GM18867 (cell line): ENCODE measurements at regions not wholly inside any gene's neighbourhood (a gene's known extent, or its start where the extent isn't known, plus 50 kb on each side); places are given as distances from the start of the nearest gene placed in this dataset.

Source experiments
- ATAC-seq: cut with Tn5 transposase; IDR thresholded peaks from one replicate; pipeline ENCODE4 v1.9.1; 2021; ENCODE audit warnings: mild to moderate bottlenecking, moderate library complexity; ENCODE audit not compliant: unreplicated experiment

DNA sequence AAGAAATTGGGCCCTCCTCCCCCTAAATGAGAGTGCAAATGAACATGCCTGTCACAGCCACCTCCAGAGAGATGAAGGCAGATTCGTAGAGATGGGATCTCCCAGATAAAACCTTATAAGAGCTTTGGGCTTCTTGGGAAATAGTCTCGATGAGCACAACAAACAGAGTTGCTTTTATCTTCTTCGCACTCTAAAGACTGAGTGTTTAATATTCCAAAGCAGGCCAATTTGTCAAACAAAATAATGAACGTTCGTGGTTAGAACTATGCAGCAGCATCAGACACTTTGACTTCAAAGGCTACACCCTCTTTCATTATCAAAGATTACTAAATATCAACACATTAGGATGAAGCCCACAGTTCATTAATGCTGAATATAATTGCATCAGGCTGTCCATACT lies 256.2 kb downstream of the SKIDA1 start:
- no peak for ATAC-seq

DNA sequence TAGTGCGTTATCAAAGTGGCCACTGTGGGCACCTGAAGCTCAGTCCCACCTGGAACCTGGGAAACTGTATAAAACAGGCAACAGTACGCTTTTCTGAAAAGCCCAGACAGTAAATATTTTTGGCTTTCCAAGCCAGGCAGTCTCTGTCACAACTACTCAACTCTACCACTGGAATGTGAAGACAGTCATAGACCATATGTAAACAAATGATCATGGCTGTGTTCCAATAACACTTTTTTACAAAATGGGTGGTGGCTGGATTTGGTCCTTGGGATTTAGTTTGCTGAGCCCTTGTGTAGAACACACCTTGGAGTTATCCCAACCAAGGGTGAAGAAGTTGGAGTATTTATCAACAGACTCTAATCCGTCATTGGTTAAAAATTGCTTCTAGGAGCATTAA lies 259.9 kb downstream of the SKIDA1 start:
- ATAC-seq, result no peak

DNA sequence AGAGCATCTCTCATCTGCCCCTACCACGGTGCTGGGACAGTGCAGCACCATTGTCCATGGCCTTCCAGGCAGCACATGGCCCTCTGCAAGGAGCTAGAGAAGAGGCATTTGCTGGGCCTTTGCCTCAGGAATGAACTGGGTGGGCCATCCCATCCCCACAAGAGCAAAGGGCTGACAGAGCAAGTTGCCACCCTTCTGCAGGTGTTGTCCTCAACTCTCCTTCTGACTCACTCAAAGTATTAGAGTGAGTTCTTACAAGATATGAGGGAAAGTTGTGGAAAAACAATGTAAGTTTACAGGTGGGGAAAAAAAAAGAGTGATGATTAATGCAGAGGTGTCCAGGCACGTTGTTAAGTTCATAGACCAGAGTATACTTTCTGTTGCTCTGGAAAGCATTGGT lies 261.2 kb downstream of the SKIDA1 start:
- ATAC-seq, result no peak

DNA sequence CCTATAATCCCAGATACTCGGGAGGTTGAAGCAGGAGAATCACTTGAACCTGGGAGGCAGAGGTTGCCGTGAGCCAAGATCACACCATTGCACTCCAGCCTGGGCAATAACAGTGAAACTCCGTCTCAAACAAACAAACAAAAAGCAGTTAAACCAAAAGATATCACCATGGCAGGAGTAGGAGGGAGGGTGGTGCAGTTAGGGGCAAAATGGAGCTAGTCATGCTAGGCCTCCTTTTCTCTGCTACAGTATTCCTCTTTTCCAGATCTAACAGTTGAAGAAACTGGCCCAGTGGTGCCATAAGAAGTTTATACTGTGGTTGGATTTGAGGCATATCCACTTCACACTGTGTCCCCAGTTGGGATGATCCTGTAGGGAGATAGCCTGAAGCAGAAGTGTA lies 261.6 kb downstream of the SKIDA1 start:
- no peak for ATAC-seq

DNA sequence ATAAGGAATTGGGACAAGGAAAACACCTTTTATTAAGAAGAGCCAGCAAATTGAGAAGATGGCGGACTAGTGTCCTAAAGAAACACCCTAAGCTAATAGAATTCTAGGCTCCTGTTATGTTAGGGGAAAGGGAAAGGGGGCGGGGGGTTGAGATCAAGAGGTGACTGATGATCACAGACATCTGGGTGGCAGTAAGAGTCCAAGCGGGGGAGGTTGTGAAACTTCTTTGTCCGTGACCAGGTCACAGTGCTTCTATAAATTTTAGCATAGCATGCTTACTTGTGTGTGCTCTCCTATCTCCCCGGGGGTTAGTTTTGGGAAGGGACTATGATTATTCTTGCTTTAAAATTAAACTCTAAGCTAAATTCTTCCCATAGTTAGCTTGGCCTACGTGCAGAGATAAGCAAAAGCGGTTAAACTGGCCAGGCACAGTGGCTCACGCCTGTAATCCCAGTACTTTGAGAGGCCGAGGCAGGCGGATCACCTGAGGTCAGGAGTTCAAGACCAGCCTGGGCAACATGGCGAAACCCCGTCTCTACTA lies 262.1 kb downstream of the SKIDA1 start:
- no peak for ATAC-seq

DNA sequence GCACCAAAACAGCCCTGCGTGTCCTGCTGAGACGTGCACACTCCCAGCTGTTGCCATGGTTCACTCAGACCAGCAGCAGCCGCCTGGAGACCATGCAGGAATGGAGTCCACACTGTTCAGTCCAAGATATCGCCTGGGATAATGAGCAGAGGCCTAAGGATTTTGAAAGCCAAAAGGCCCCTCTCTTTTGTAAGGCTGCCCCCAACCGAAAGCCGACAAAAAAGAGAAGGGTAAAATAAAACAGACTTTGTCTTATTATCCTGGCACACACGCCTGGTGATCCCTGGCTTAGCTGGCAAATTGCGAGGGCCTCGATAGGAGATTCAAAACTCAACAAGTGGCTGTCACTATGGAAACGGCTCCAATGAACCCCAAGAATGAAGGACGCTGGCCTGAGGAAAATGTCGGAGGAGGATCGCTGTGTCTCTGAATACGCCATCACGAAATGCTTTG lies 263.6 kb downstream of the SKIDA1 start:
- ATAC-seq, result no peak

GRCh38 chr10:21260506-21261149 lies 264.9 kb downstream of the SKIDA1 start:
- no peak for ATAC-seq

DNA sequence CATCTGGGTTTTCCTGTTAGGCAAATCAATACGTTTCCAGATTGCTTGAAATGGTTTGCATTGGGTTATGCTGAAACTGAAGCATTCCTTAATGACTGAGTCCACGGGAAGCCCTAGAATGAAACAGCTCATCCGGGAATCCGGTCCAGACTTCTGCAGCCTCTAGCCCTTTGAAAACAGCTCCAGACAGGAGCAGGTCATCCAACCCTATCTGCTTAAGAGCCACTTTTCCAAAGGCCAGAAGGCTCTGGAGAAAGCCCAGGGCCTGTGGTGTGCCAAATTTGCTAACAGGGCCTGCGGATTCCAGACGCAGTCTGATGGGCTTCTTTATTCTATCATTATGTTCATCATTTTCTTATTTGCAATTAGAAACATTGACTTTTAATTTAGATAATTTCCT lies 265.4 kb downstream of the SKIDA1 start:
- no peak for ATAC-seq

- ATAC-seq, result no peak
Observed at GRCh38 chr10:21257919-21258318, 267.6 kb downstream of the SKIDA1 start.

GRCh38 chr10:21257191-21257590 lies 268.3 kb downstream of the SKIDA1 start:
- no peak for ATAC-seq

- ATAC-seq, result no peak
Observed at GRCh38 chr10:21249435-21249834, 276.0 kb downstream of the SKIDA1 start.

- ATAC-seq, result no peak
Observed at GRCh38 chr10:21247592-21247991, 277.9 kb downstream of the SKIDA1 start.

DNA sequence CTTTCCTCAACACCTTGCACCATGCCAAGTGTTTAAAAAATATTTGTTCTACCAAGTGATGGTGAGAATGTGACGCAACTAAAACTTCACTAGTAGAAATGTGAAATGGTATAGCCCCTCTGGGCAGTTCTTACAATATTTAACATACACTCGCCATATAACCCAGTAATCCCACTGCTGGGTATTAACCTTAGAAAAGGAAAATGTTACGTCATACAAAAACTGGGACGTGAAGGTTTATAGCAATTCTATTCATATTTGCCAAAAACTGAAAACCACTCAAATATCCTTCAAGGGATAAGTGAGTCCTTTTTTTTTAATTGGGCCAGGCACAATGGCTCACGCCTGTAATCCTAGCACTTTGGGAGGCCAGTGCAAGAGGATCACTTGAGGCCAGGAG lies 279.3 kb downstream of the SKIDA1 start:
- no peak for ATAC-seq

DNA sequence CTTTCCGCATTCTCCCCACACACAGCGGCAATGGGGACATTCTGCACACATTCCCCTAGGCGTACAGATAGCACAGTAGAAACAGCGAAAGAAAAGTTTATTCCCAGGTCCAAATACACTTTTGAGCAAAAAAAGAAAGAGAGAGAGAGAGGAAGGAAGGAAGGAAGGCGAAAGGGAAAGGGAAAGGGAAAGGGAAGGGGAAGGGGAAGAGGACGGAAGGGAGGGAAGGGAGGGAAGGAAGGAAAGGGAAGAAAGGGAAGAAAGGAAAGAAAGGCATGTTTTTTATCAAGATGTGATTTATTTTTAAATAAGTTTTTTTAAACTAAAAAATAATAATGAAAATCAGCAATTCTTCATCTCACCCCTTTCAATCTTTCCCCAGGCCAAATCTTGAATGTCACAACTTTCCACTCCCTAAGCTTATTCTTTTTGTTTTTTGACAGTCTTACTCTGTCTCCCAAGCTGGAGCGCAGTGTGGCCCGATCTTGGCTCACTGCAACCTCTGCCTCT lies 281.7 kb downstream of the SKIDA1 start:
- no peak for ATAC-seq

GRCh38 chr10:21242915-21243314 lies 282.6 kb downstream of the SKIDA1 start:
- ATAC-seq, result no peak

DNA sequence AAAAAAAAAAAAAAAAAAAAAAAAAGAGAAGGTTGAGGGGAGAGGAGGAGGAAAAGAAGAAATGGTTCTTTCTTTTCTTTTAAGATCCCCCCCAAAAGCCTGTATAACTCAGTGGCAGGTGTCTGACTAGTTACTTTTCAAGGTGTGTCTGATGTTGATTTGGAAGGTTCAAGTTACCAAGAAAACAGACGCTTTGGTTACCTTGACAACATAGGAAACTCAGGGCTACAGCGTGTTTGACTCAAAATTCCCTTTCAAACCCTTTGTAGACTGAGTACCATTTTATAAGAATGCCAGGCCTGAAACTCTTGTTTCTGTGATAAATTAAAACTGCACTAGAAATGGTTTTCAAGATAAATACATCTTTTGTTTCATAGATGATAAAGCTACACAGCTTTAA lies 286.8 kb downstream of the SKIDA1 start:
- no peak for ATAC-seq

- no peak for ATAC-seq
Observed at GRCh38 chr10:21238044-21238443, 287.4 kb downstream of the SKIDA1 start.

- no peak for ATAC-seq
Observed at GRCh38 chr10:21234761-21235160, 290.7 kb downstream of the SKIDA1 start.

DNA sequence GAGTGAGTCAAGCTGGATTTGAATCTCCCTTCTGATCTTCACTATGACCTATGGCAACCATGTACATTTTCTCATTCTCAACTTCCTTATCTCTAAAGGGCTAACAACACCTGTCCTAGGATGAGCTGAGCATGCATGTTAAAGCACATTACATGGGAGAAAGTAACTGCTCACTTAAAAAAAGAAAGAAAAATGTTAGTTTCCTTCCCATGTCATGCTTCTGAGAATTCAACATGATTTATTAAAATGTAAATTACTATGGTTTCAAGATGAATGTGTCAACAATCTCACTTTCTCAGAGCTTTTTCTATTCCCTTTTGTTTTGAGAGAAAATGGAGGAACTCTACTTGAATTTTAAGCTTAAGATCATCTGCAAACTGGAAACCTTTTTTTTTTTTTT lies 295.3 kb downstream of the SKIDA1 start:
- peak; percentile 85 for ATAC-seq

DNA sequence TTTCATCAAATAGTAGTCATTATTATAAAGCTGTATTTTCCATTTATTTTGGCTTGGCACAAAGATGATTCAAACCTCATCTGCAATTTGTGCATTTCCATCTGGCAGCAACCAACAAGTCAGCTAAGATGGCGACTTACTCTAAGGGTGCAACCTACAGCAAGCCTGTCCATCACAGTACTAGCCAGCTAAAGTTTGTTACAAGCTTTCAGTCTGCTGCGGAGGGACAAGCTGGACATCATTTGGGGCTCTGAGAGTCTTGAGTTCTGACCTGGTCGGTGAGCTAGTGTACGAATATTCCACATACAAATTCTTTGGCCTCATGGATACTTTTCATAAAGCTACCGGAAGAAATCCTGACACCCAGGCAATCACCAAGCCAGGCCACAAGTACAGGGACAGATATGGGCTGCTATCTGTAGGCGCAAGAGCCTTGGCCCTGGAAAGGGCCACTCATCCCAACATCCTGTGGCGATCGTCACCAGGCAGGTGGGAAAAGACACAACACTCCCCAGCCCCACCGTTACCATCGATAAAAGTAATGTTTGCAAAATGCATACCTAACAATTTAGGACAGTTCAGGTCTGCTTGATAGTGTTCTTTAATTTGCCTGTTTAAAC lies 307.6 kb downstream of the SKIDA1 start:
- no peak for ATAC-seq

GRCh38 chr10:21217107-21217506 lies 308.4 kb downstream of the SKIDA1 start:
- ATAC-seq, result no peak

DNA sequence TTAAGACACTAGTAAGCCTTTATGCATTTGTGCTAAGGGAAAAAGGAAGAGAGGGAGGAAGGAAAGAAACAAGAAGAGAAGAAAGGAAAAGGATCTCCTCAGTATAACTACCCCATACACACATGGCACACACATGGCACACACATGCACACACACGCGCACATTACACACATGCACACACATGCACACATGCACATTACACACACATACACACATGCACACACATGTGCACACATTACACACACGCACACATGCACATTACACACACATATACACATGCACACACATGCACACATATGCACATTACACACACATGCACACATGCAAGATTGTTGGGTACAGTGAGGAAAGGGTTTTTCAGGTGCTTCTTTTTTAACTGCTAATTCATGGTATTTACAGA lies 311.2 kb downstream of the SKIDA1 start:
- no peak for ATAC-seq
